ENCODE measurements at regions not wholly inside any gene's neighbourhood (a gene's known extent, or its start where the extent isn't known, plus 50 kb on each side); places are given as distances from the start of the nearest gene placed in this dataset.

- WGBS (ENCODE audit: insufficient coverage) = 95% methylated on average over 11 of the region's 11 CpGs
- Histone ChIP-seq H3K9me3 (ENCODE audit: control extremely low read depth in 1 of 5, control insufficient read depth in 4 of 5, insufficient read depth in 2 of 5, low read depth in 1 of 5, low read length in 4 of 5) (no peaks in the 10 kb centered on the region), H3K4me1 (ENCODE audit: control extremely low read depth in 1 of 4, control insufficient read depth in 4 of 4, insufficient read depth in 4 of 4, low read length in 3 of 4) (peaks cover 0 to 13% (median 10%) of the 10 kb centered on the region in 4 experiments), H3K4me3 (ENCODE audit: control insufficient read depth in 1 of 7, extremely low read depth in 1 of 7, insufficient read depth in 4 of 7, low read depth in 2 of 7, low read length in 6 of 7) (no peak overlapping the region), H3K36me3 (ENCODE audit: control insufficient read depth in 4 of 4, insufficient read depth in 4 of 4, low read length in 3 of 4) (no peaks in the 10 kb centered on the region), H3K27me3 (replicated peaks in 2 of 5; ENCODE audit: control insufficient read depth in 4 of 5, insufficient read depth in 5 of 5, low read length in 4 of 5) (no peaks in the 10 kb centered on the region), H3K27ac (ENCODE audit: insufficient read depth in 1 of 2, low read depth in 1 of 2, low read length in 2 of 2, poor library complexity in 1 of 2, severe bottlenecking in 2 of 2) (no peak overlapping the region)
- ChIA-PET POLR2A (interaction anchor here (0.6 kb wide), 1 partner anchor 445 kb away, joined by 3 read pairs; no protein-coding TSS in a partner anchor), CTCF (interaction anchor here (1.1 kb wide), 1 partner anchor 115 kb away, joined by 3 read pairs; no protein-coding TSS in a partner anchor)
- DNase-seq = peak in 1 of 3 donors; percentile 33
Measured at GRCh38 chr18:10403708-10404107, 50.7 kb upstream of the APCDD1 start.

GRCh38 chr18:10404168-10404567 is 50.3 kb upstream of the APCDD1 start:
- 96% methylated on average over 9 of the region's 9 CpGs for WGBS (ENCODE audit: insufficient coverage)
- Histone ChIP-seq H3K9me3 (ENCODE audit: control extremely low read depth in 1 of 5, control insufficient read depth in 4 of 5, insufficient read depth in 2 of 5, low read depth in 1 of 5, low read length in 4 of 5) (no peaks in the 10 kb centered on the region), H3K36me3 (ENCODE audit: control insufficient read depth in 4 of 4, insufficient read depth in 4 of 4, low read length in 3 of 4) (no peaks in the 10 kb centered on the region), H3K27ac (ENCODE audit: insufficient read depth in 1 of 2, low read depth in 1 of 2, low read length in 2 of 2, poor library complexity in 1 of 2, severe bottlenecking in 2 of 2) (no peak overlapping the region), H3K4me3 (ENCODE audit: control insufficient read depth in 1 of 7, extremely low read depth in 1 of 7, insufficient read depth in 4 of 7, low read depth in 2 of 7, low read length in 6 of 7) (no peak overlapping the region), H3K27me3 (replicated peaks in 2 of 5; ENCODE audit: control insufficient read depth in 4 of 5, insufficient read depth in 5 of 5, low read length in 4 of 5) (no peaks in the 10 kb centered on the region), H3K4me1 (ENCODE audit: control extremely low read depth in 1 of 4, control insufficient read depth in 4 of 4, insufficient read depth in 4 of 4, low read length in 3 of 4) (peaks cover 0 to 13% (median 10%) of the 10 kb centered on the region in 4 experiments)
- ChIA-PET CTCF (interaction anchor here (1.1 kb wide), 1 partner anchor 115 kb away, joined by 3 read pairs; no protein-coding TSS in a partner anchor), POLR2A (interaction anchor here (0.6 kb wide), 1 partner anchor 446 kb away, joined by 3 read pairs; no protein-coding TSS in a partner anchor)
- DNase-seq = no peak

Data from common myeloid progenitor, CD34-positive (primary cell).